Loucy (cell line): ENCODE measurements at regions not wholly inside any gene's neighbourhood (a gene's known extent, or its start where the extent isn't known, plus 50 kb on each side); places are given as distances from the start of the nearest gene placed in this dataset.
"Not testable (repeated sequence)": the region's sequence is repeated elsewhere in the genome, so short reads cannot be mapped to it uniquely, and the experiment has no call there.

Experiments used
- H2AFZ ChIP-seq: fragments of 200-600 bp; sonication (generic); 2 replicates; pipeline ENCODE4 v1.6.0; 2016; ENCODE audit warnings: antibody characterized with exemption, mild to moderate bottlenecking, low read length, moderate library complexity
- H3F3A ChIP-seq: fragments of 200-600 bp; 2 replicates; pipeline ENCODE4 v1.6.0; 2016; ENCODE audit warnings: antibody characterized with exemption, low read depth, mild to moderate bottlenecking
- H3K27me3 ChIP-seq: fragments of 200-600 bp; sonication (generic); 2 replicates; pipeline ENCODE4 v1.6.1; 2014; ENCODE audit warnings: low read length, mild to moderate bottlenecking; ENCODE audit not compliant: insufficient read depth, poor library complexity, severe bottlenecking
- H3K36me3 ChIP-seq: fragments of 200-600 bp; sonication (generic); 2 replicates; pipeline ENCODE4 v1.6.1; 2016; ENCODE audit warnings: low read length; ENCODE audit not compliant: insufficient read depth
- H3K4me1 ChIP-seq: fragments of 200-600 bp; sonication (generic); 2 replicates; pipeline ENCODE4 v1.5.1; 2014; ENCODE audit warnings: low read length, mild to moderate bottlenecking; ENCODE audit not compliant: insufficient read depth, poor library complexity, severe bottlenecking
- H3K4me2 ChIP-seq: fragments of 200-600 bp; sonication (generic); 2 replicates; pipeline ENCODE4 v1.6.0; 2014; ENCODE audit warnings: antibody characterized with exemption, low read length, low read depth, mild to moderate bottlenecking; ENCODE audit not compliant: poor library complexity, severe bottlenecking
- H3K4me3 ChIP-seq: fragments of 200-600 bp; sonication (generic); 2 replicates; pipeline ENCODE4 v1.5.1; 2014; ENCODE audit warnings: low read length, mild to moderate bottlenecking, mixed read lengths; ENCODE audit not compliant: poor library complexity, severe bottlenecking
- H3K79me2 ChIP-seq: fragments of 200-600 bp; sonication (generic); 2 replicates; pipeline ENCODE4 v1.6.1; 2014; ENCODE audit warnings: low read length; ENCODE audit not compliant: insufficient read depth
- H3K9ac ChIP-seq: fragments of 200-600 bp; sonication (generic); 2 replicates; pipeline ENCODE4 v1.6.0; 2014; ENCODE audit warnings: mild to moderate bottlenecking, low read depth, low read length, moderate library complexity; ENCODE audit not compliant: poor library complexity, severe bottlenecking
- H3K9me2 ChIP-seq: fragments of 200-600 bp; sonication (generic); replicated peaks from 2 replicates; pipeline ENCODE4 v1.6.1; 2016; ENCODE audit warnings: low read depth, low read length, mixed read lengths
- H3K9me3 ChIP-seq: fragments of 200-600 bp; sonication (generic); 2 replicates; pipeline ENCODE4 v1.6.1; 2014; ENCODE audit warnings: mild to moderate bottlenecking, antibody characterized with exemption, low read length, low read depth; ENCODE audit not compliant: insufficient read depth
- H4K20me1 ChIP-seq: fragments of 200-600 bp; sonication (generic); 2 replicates; pipeline ENCODE4 v1.6.0; 2014; ENCODE audit warnings: antibody characterized with exemption, low read length, mild to moderate bottlenecking; ENCODE audit not compliant: insufficient read depth, poor library complexity, severe bottlenecking
- EZH2phosphoT487 ChIP-seq: fragments of 200-600 bp; IDR thresholded peaks from 2 replicates; pipeline ENCODE4 v1.6.1; 2018; ENCODE audit warnings: antibody characterized with exemption, mild to moderate bottlenecking, moderate library complexity, borderline replicate concordance
- TF ChIP-seq, protein P1 (sequence below): fragments of 200-600 bp; sonication (generic); conservative IDR thresholded peaks from 2 replicates; pipeline ENCODE4 v1.5.1; 2014; ENCODE audit warnings: mild to moderate bottlenecking, antibody characterized with exemption, low read length

DNA sequence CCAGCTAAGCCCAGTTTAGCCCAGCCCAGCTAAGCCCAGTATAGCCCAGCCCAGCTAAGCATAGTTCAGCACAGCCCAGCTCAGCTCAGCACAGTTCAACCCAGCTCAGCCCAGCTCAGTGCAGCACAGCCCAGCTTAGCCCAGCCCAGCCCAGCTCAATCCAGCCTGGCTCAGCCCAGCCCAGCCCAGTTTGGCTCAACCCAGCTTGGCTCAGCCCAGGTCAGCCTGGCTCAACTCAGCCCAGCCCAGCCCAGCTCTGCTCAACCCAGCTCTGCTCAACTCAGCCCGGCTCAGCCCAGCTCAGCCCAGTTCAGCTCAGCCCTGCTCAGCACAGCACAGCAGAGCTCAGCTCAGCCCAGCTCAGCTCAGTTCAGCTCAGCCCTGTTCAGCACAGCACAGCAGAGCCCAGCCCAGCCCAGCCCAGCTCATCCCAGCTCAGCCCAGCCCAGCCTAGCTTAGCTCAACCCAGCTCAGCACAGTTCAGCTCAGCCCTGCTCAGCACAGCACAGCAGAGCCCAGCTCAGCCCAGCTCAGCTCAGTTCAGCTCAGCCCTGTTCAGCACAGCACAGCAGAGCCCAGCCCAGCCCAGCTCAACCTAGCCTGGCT is 330.9 kb downstream of the TMEM121 start:
- peak overlapping the region; percentile 80 for H3K9ac ChIP-seq
- peaks cover 28% of the 10 kb centered on the region; the same call in 1 of the 2 replicates for H3K36me3 ChIP-seq
- no peak overlapping the region for H2AFZ ChIP-seq
- H4K20me1 ChIP-seq: peaks cover 8% of the 10 kb centered on the region
- H3K9me2 ChIP-seq: no peaks in the 10 kb centered on the region
- peak overlapping the region; percentile 92 for H3K4me2 ChIP-seq
- TF ChIP-seq, protein P1, sequence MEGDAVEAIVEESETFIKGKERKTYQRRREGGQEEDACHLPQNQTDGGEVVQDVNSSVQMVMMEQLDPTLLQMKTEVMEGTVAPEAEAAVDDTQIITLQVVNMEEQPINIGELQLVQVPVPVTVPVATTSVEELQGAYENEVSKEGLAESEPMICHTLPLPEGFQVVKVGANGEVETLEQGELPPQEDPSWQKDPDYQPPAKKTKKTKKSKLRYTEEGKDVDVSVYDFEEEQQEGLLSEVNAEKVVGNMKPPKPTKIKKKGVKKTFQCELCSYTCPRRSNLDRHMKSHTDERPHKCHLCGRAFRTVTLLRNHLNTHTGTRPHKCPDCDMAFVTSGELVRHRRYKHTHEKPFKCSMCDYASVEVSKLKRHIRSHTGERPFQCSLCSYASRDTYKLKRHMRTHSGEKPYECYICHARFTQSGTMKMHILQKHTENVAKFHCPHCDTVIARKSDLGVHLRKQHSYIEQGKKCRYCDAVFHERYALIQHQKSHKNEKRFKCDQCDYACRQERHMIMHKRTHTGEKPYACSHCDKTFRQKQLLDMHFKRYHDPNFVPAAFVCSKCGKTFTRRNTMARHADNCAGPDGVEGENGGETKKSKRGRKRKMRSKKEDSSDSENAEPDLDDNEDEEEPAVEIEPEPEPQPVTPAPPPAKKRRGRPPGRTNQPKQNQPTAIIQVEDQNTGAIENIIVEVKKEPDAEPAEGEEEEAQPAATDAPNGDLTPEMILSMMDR: no peak
- TF ChIP-seq EZH2phosphoT487: no peak
- peaks cover 74% of the 10 kb centered on the region for H3K79me2 ChIP-seq
- peak overlapping the region; percentile 75 for H3K4me3 ChIP-seq
- peaks cover 50% of the 10 kb centered on the region for H3K4me1 ChIP-seq
- H3F3A ChIP-seq: peaks cover 18% of the 10 kb centered on the region
- H3K9me3 ChIP-seq: no peaks in the 10 kb centered on the region
- H3K27me3 ChIP-seq: no peaks in the 10 kb centered on the region

DNA sequence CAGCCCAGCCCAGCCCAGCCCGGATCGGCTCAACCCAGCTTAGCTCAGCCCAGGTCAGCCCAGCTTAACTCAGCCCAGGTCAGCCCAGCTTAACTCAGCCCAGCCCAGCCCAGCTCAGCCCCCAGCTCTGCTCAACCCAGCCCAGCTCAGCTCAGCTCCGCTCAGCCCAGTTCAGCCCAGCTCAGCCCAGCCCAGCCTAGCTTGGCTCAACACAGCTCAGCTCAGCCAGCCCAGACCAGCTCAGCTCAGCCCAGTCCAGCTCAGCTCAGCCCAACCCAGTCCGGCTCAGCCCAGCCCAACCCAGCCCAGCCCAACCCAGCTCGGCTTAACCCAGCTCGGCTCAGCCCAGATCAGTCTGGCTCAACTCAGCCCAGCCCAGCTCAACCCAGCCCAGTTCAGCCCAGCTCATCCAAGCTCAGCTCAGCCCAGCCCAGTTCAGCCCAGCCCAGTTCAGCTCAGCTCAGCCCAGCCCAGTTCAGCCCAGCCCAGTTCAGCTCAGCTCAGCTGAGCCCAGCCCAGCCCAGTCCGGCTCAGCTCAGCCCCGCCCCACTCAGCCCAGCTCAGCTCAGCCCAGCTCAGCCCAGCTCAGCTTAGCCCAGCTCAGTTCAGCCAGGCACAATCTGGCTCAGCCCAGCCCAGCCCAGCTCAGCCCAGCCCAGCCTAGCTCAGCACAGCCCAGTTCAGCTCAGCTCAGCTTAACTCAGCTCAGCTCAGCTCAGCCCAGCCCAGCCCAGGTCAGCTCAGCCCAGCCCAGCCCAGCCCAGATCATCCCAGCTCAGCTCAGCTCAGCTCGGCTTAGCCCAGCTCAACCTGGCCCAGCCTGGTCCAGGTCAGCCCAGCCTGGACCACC is 331.7 kb downstream of the TMEM121 start:
- Histone ChIP-seq H3K9me2 (no peaks in the 10 kb centered on the region), H4K20me1 (peaks cover 8% of the 10 kb centered on the region), H3K4me2 (peak overlapping the region; percentile 92), H3F3A (peaks cover 19% of the 10 kb centered on the region), H2AFZ (no peak overlapping the region), H3K9ac (peak overlapping the region; percentile 80), H3K9me3 (no peaks in the 10 kb centered on the region), H3K4me1 (peaks cover 54% of the 10 kb centered on the region), H3K4me3 (peak overlapping the region; percentile 75), H3K27me3 (no peaks in the 10 kb centered on the region), H3K79me2 (peaks cover 80% of the 10 kb centered on the region), H3K36me3 (peaks cover 27% of the 10 kb centered on the region; the same call in 1 of the 2 replicates)
- TF ChIP-seq EZH2phosphoT487: no peak
- TF ChIP-seq, protein P1: no peak

DNA sequence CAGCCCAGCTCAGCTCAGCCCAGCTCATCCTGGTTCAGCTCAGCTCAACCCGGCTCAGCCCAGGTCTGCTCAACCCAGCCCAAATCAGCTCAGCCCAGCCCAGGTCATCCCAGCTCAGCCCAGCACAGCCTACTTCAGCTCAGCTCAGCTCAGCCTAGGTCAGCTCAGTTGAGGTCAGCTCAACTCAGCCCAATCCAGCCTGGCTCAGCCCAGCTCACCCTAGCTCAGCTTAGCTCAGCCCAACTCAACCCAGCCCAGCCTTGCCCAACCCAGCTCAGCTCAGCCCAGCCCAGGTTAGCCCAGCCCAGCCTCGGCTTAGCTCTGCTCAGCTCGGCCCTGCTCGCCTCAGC is 332.3 kb downstream of the TMEM121 start:
- Histone ChIP-seq H3F3A (peaks cover 19% of the 10 kb centered on the region), H3K4me3 (peak overlapping the region; percentile 75), H3K9ac (peak overlapping the region; percentile 80), H3K36me3 (peaks cover 21% of the 10 kb centered on the region; the same call in 1 of the 2 replicates), H4K20me1 (peaks cover 8% of the 10 kb centered on the region), H3K27me3 (no peaks in the 10 kb centered on the region), H3K9me3 (no peaks in the 10 kb centered on the region), H3K4me1 (peaks cover 60% of the 10 kb centered on the region), H3K79me2 (peaks cover 86% of the 10 kb centered on the region), H3K4me2 (peak overlapping the region; percentile 92), H3K9me2 (no peaks in the 10 kb centered on the region), H2AFZ (no peak overlapping the region)
- TF ChIP-seq, protein P1: no peak
- no peak for TF ChIP-seq EZH2phosphoT487

DNA sequence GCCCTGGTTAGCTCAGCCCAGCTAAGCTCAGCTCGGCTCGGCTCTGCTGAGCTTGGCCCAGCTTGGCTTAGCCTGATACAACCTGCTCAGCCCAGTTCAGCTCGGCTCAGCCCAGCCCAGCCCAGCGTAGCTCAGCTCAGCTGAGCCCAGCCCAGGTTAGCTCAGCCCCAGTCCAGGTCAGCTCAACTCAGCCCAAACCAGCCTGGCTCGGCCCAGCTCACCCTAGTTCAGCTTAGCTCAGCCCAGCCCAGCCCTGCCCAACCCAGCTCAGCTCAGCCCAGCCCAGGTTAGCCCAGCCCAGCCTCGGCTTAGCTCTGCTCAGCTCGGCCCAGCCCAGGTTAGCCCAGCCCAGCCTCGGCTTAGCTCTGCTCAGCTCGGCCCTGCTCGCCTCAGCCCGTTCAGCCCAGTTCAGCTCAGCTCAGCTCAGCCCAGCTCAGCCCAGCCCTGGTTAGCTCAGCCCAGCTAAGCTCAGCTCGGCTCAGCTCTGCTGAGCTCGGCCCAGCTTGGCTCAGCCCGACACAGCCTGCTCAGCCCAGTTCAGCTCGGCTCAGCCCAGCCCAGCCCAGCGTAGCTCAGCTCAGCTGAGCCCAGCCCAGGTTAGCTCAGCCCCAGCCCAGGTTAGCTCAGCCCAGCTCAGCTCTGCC is 332.8 kb downstream of the TMEM121 start:
- H3K4me2 ChIP-seq: peak overlapping the region; percentile 92
- H3K36me3 ChIP-seq: peaks cover 16% of the 10 kb centered on the region; the same call in 1 of the 2 replicates

More for the DNA sequence above, 332.8 kb downstream of the TMEM121 start:
- H3K27me3 ChIP-seq, H2AFZ ChIP-seq, H3K9me3 ChIP-seq, H4K20me1 ChIP-seq, H3K9me2 ChIP-seq: not testable (repeated sequence)
- Histone ChIP-seq H3K4me1 (peaks cover 65% of the 10 kb centered on the region), H3K79me2 (peaks cover 90% of the 10 kb centered on the region), H3F3A (peaks cover 19% of the 10 kb centered on the region), H3K9ac (peak overlapping the region; percentile 80), H3K4me3 (peak overlapping the region; percentile 75)
